T-helper 1 cell (primary cell): ENCODE measurements at regions not wholly inside any gene's neighbourhood (a gene's known extent, or its start where the extent isn't known, plus 50 kb on each side); places are given as distances from the start of the nearest gene placed in this dataset.
"Not testable (repeated sequence)": the region's sequence is repeated elsewhere in the genome, so short reads cannot be mapped to it uniquely, and the experiment has no call there.

ENCODE experiments used
- DNase-seq, 5 donors: peaks; one replicate each; pipeline ENCODE4 v3.0.0-alpha.2; 2012 to 2020

DNA sequence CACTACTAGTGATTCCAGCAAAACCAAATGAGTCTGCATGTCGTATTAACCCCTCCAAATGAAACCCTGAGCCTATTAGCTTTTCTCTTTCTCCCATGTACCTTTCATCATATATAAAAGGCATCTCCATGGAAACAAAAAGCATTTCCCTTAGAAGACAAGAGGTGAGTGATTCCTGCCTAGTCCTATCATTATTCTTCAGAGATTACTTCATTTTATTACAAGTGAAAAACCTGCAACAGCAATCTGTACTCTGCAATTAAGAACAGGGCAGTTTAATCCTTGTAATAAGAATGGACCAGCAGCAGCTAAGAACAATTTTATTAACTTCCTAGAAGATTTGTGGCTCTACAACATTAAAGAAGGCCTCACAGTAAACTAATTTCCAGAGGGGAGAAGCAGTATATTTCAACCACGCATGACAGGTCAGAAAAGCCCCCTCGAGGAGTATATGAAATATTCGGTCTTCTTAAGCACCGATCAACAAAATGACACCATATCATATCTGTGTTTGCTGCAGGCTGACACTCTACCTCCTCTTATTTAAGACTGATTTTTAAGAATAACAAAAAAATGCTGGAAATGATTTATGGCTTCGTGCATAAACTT, 132.3 kb upstream of the TFPI start:
- no peak for DNase-seq

DNA sequence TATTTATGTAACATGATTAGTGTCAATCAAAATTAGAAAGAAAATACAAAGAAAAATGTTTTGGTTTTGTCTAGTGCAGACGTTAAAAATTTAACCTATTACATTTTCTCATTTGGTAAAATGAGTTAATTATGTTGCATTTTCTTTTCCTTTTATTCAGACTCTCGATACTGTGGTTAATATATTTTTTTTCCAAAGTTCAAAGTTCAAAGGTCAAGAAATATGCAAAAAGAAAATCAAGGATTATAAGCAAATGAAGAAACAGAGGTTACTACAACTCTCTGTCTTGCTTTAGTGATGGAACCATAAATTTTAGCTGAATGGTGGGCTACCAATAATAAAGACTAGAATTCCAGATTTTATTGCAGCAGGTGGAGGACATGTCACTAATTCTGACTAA, 133.3 kb upstream of the TFPI start:
- DNase-seq = no peak

DNA sequence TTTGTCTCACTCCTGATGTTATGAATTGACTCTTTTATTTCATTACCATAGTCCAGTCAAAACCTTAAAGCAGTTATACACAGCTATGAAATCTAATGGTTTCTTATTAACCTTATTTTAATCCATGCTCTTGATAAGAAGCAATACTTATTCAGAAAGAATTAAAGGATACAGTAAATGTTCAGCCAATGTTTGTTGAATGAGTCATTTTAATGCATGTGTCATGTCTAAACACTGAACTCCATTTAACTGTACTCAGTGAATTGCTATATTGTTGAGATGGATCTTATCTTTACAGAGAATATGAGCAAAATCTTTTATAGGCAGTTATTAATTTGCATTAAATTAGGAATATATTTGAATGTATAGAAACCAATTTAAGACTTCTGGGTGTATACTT, 135.1 kb upstream of the TFPI start:
- DNase-seq = no peak

DNA sequence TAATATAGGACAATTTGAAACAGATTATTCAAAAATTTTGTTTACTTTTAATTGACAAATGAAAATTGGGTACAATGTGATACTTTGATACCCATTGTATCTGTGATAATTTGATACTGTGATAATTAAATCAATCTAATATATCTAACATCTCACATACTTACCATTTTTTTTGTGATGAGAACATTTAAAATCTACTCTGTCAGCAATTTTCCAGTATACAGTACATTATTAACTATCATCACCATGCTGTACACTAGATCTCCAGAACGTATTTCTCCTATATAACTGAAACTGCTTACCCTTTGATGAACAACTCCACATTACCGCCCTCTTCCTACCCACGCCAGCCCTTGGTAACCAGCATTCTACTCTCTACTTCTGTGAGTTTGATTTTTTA, 139.7 kb upstream of the TFPI start:
- DNase-seq = no peak

DNA sequence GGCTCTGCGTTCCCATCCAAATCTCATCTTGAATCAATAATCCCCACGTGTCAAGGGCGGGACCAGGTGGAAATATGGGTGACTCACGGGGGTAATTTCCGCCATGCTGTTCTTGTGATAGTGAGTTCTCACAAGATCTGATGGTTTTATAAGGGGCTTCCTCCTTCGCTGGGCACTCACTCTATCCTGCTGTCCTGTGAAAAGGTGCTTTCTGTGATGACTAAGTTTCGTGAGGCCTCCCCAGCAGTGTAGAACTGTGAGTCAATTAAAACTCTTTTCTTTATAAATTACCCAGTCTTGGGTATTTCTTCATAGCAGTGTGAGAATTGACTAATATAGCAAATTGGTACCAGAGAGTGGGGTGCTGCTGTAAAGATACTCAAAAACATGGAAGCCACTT, 142.4 kb upstream of the TFPI start:
- not testable (repeated sequence) for DNase-seq

DNA sequence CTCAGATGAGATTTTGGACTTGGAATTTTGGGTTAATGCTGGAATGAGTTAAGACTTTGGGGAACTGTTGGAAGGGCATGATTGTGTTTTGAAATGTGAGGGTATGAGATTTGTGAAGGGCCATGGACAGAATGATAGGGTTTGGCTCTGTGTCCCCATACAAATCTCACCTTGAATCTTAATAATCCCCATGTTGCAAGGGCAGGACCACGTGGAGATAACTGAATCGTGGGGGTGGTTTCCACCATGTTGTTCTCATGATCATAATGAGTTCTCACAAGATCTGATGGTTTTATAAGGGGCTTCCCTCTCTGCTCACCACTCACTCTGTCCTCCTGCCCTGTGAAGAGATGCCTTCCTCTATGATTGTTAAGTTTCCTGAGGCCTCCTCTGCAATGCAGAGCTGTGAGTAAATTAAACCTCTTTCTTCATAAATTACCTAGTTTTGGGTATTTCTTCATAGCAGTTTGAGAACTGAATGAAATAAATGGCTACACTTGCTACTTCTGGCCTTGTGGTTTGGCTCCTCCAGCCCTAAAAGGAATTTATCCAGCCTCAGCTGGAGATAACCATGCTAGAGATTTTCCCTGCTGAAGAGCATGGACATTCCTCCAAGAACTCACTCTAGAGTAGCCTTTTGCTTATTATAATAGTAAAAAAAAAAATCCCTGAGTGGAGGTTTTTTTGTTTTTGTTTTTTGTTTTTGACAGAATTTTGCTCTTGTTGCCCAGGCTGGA, 144.3 kb upstream of the TFPI start:
- DNase-seq = no peak

DNA sequence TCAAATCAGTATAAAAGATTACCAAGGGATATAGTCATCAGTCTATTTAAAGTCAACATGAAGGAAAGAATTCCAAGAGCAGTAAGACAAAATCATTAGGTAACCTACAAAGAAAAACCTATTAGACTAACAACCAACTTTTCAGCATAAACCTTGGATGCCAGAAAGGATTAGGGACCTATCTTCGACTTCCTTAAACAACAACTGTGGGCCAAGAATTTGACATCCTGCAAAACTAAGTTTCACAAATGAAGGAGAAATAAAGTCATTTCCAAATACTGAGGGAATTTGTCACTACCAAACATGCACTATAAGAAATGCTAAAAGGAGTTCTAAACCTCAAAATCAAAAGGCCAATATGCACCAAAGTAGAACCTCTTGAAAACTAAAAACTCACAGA, 147.9 kb upstream of the TFPI start:
- DNase-seq = no peak

DNA sequence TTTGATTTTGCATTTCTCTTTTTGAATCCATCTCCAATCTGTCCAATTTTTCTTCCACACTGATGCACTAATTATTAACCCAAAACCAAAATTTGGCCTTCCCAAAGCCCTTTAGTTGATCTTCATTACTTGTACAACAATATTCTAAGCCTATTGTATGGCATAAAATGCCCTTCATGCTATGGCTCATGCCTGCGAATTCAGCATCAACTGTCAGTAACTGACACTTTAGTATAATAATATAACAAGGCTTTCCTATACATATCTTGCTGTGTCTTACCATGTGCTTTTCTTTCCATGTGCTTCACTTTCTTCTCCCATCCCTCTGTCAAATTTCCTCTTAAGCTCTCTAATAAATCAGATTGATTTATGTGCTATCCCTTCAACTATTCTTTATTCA, 154.0 kb upstream of the TFPI start:
- DNase-seq = no peak

DNA sequence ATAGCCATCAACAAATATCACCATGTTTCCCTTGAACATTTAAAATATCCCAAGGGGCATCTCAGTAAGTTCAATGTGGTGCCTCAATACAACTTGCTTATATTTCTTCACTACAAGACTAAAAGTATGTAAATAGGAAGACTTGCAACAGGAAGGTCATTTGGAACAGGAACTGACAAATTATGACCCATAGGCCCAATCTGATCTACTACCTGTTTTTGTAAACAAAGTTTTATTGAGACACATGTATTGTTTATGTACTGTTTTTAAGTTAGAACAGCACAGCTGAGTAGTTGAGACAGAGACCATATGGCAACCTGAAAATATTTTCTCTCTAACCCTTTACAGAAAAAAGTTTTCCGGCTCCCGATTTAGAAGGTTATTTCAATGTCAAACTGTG, 154.8 kb upstream of the TFPI start:
- DNase-seq = no peak

DNA sequence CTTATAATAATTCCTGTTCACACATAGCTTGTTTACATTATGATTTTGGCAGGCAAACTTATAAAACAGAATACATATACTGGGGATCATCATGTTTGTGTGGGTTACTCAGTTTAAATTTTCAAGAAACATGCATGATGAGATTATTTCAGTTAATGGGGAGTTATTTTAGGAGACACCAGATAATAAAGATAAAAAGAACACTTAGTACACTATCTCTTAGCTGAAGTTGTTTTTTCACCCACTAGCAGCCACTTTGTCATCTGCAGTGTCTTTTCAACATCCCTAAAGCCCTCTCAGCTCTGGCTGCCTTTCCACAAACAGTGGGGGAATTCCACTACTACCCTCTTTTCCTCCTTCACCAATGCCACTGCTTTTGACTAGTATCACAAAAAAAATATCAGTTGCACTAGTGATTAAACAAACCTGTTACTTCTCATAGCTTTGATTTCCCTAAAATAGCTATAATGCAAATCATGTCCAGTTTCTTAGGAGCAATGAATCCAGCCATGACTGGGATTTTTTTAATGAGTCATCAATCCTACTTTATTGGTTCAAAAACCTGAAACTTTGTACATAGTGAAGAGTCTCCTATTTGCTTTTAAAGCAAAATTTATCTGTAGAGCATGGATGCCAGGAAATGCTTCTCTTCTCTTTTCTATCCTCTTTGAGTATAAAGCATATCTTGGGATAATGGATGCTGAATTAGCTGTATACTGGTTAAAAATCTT, 156.7 kb upstream of the TFPI start:
- no peak for DNase-seq

DNA sequence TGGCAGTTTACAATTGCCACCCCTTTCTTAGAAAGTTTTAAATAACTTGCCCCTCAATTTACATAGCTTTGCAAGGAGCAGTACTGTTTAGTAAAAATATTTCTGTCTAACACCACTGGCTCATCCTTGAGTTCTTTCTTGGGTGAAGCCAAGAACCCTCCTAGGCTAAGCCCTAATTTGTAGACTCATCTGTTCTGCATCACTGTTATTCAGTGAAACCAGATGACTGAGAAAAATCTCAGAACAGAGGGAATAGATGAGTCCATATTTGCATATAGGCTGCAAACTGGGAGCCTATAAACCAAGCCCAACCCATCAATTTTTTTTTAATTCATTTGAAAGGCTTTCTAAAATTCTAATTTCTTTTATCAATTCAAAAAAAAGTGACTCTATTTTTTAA, 161.4 kb upstream of the TFPI start:
- DNase-seq = no peak

DNA sequence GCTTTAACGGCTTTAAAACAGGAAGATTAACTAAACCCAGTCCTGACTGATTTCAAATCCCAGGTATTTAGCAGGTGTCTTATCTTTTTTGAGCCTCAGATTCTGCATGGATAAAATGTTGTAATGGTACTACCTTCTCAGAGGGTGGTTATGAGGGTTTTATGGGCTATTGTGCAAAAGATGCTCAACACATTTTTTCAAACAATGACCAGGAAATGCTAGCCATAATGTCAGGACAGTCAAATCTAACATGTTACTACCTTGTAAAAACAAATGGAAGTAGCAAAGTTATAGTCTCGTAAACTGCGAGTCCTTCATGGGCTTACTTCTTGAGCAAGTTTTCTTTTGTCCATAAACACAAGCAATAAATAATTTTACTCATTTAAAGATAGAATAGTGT, 162.1 kb upstream of the TFPI start:
- DNase-seq = no peak

DNA sequence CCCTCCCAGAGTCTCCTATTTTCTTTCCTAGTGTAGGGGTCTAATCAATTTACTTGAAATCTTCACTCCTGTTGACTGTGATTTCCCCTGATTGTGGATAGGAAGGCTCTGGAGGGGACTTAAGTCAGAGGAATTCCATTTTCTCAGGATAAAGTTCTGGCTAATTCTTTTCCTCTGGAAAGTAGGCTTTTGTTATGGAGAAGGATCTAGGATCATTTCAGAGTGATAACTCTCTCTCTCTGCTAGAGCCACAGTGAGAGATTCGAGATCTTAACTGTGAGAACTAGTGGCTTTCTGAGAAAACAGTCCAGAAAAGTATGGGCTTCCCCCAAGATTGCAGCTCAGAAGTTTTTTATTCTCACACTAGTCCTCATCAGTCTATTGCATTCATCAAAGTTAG, 163.9 kb upstream of the TFPI start:
- no peak for DNase-seq

DNA sequence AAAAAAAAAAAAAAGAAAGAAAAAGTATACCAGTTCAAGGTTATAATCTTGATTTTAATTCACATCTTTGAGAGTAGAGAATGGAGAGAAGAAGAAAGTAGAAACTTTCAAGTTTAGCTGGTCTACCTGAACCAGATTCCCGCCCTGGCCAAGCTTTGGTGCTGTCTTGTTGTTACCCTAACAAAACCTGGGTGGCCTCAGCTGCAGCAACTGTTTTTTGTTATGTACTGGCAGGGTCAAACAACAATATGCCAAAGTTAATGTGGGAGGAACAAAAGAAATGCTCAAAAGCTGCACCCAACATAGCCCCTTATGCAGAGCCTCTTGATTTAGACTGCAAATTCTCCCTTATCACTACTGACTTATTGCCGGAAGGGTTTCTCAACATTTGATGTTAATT, 165.3 kb upstream of the TFPI start:
- DNase-seq = no peak

DNA sequence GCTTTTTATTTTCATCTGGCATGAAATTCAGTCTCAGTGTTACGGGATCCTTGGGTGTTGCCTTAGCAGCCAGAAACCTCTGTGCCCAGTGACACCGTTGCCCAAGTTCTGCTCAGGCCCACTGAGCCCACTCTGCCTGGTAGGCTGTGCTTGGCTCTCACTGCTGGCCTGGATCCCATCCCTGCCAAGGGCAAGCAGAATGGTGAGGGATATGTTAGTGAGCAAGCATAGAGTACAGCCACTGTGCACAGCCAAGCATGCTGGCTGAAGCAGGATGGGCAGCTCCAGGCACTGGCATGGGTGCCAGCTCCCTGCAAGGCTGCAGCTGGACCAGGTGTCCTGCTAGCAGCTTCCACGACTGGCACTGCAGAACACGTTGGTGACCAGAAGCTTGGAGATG, 194.7 kb upstream of the TFPI start:
- DNase-seq = no peak

DNA sequence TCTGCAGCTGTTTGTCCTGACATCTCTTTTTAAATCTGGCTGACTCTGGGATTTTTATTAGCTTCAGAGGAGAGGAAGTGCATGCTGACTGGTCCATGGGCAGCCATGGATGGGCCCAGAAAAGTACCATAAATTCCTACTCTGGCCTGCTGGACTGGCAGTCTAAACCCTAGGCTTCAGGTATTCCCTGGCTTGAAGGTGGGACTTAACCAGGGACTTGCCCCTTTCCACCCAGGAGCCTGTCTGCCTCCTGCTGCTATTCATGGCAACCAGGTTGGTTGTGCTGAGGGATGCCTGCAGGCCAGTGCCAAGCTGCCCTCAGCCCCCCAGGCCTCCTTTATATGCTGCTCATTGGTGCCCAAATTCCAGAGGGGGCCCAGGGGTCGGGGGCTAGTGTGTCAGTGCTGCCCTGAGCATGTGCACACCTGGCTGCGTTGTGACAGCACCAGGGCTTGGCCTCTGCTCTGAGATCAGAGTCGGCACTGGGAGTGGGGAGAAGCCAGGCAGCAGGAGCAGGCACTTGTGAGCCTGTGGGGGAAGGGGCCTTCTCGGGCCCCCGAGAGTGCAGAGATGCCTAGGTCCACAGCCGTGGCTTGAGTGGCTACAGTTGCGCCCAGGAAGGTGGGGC, 195.7 kb upstream of the TFPI start:
- no peak for DNase-seq

DNA sequence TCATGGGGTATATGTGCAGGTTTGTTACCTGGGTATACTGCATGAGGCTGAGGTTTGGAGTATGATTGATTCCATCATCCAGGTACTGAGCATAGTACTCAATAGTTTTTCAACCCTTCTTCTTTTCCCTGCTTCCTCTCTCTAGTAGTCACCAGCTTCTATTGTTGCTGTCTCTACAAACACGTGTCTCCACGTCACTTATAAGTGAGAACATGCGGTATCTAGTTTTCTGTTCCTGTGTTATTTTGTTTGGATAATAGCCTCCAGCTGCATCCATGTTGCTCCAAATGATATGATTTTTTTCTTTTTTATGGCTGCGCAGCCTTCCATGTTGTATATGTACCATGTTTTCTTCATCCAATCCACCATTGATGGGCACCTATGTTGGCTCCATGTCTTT, 214.8 kb upstream of the TFPI start:
- DNase-seq = no peak

DNA sequence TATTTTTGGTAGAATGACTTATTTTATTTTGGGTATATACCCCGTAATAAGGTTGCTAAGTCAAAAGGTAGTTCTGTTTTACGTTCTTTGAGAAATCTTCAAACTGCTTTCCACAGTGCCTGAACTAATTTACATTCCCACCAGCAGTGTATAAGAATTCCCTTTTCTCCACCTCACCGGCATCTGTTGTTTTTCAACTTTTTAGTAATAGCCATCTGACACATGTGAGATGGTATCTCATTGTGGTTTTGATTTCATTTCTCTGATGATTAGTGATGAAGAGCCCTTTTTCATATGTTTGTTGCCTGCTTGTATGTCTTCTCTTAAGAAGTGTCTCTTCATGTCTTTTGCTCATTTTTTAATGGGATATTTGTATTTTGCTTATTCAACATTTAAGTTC, 215.2 kb upstream of the TFPI start:
- DNase-seq = no peak

DNA sequence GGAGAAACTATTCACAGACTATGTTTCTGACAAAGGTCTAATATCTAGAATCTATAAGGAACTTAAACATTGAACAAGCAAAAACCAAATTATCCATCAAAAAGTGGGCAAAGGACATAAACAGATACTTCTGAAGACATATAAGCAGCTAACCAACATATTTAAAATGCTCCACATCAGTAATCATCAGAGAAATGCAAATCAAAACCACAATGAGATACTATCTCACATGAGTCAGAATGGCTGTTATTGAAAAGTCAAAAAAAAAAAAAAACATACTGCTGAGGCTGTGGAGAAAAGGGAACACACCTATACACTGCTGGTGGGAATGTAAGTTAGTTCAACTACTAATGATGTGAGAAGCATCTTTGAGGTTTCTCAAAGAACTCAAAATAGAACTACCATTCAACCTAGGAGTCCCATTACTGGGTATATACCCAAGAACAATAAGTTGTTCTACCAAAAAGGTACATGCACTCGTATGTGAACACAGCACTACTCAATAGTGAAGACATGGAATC, 220.4 kb upstream of the TFPI start:
- DNase-seq = no peak

DNA sequence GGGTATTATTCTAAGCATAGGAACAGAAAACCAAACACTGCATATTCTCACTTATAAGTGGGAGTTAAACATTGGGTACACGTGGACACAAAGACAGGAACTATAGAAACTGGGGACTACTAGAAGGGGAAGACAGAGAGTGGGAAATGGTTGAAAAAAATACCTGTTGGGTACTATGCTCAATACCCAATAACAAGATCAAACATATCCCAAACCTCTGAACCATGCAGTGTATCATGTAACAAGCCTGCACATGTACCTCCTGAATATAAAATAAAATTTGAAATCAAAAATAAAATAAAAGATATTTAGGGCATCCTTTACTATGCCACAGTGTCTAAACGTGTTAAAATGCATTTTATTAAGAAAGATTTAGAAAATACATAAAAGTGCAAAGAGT, 221.0 kb upstream of the TFPI start:
- DNase-seq = no peak

DNA sequence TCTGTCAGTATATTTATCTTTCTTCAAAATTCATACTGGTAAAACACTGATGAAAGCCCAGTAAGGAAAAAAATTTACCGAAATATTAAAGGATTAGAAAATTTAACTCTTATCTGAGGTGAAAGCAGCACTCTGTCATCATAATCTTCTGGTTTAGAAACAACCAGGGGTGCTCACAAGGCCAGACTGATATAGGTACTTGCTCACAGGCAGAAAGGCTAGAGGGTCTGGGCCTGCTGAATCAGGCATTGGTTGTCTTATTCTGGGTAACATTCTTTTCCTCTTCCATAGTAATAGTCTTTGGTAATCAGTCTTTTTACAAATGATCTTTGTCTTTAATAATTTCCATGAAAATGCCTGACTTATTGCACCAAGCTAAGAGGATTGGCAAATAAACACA, 221.4 kb upstream of the TFPI start:
- DNase-seq = no peak

DNA sequence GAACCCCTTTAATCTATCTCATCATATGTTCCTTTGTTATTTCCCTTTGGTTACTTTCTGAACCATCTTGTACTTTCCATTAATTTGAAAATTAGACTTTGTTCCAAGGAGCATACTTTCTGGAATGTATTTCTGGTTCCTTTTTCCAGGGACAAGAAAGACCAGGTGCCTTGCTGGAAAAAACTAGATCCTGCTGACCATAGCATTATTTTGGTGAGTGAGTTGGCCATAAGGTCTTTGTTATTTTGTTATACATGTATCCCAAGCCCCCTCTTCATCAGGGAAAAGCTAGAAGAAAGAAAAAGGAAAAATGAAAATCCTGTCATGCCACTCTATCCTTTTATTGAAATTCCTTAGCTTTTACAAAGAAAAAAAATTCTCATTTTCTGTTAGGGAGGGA, 228.1 kb upstream of the TFPI start:
- DNase-seq = no peak

DNA sequence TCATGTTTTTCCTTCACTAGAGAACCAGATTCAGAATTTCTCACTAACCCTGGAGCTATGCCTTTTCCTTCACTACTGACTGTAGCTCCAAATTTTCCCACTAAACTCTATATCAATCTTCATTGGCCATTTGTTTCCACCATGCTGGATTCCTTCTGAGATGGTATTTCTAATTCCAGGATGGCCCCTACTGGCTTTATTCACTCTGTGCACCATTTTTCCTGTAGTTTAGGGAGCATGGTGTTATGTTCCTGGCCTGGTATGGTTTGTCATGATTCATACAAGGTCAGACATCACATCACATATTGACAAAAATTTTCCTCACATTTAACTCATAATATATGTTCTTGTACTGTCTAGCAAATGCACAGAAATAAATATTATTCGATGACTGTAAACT, 229.2 kb upstream of the TFPI start:
- DNase-seq = no peak

DNA sequence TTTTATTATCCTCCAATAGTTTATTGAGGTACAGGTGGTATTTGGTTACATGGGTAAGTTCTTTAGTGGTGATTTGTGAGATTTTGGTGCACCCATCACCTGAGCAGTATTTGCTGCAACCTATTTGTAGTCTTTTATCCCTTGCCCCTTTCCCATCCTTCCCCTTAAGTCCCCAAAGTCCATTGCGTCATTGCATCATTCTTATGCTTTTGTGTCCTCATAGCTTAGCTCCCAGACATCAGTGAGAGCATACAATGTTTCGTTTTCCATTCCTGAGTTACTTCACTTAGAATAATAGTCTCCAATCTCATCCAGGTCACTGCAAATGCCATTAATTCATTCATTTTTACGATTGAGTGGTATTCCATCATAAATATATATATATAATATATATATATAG, 229.9 kb upstream of the TFPI start:
- DNase-seq = not testable (repeated sequence)
